Stimulated activated CD4-positive, alpha-beta T cell treated with anti-CD3 and anti-CD28 coated beads, Interleukin-1b, Interleukin-23, amount 100 ng/mL, for 24 hours (primary cell): ENCODE measurements at regions not wholly inside any gene's neighbourhood (a gene's known extent, or its start where the extent isn't known, plus 50 kb on each side); places are given as distances from the start of the nearest gene placed in this dataset.
"Not testable (repeated sequence)": the region's sequence is repeated elsewhere in the genome, so short reads cannot be mapped to it uniquely, and the experiment has no call there.

Source experiments
- DNase-seq, 4 experiments: peaks; one replicate each; pipeline ENCODE4 v3.0.0-alpha.2; 2020; ENCODE audit warnings: low read depth in 4 of 4, low spot score in 1 of 4

DNA sequence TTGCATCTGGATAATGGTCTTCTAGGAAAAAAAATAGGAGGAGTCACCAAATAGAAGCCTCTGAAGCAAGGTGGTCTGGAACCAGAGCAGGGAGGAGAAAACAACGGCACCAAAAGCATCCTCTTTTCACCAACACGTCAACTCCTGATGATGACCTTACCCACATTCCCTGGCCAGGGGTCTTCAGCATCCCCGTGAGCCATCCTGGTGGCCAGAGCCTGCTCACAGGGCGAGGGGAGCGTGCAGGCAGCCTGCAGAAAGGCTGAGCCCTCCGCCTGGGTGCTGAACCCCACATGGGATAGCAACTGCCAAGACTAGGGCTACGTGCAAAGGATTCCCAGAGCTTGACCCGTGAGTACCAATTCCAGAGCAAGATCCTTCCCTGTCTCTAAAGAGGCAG is 191.0 kb downstream of the NDUFA10 start:
- no peak for DNase-seq

DNA sequence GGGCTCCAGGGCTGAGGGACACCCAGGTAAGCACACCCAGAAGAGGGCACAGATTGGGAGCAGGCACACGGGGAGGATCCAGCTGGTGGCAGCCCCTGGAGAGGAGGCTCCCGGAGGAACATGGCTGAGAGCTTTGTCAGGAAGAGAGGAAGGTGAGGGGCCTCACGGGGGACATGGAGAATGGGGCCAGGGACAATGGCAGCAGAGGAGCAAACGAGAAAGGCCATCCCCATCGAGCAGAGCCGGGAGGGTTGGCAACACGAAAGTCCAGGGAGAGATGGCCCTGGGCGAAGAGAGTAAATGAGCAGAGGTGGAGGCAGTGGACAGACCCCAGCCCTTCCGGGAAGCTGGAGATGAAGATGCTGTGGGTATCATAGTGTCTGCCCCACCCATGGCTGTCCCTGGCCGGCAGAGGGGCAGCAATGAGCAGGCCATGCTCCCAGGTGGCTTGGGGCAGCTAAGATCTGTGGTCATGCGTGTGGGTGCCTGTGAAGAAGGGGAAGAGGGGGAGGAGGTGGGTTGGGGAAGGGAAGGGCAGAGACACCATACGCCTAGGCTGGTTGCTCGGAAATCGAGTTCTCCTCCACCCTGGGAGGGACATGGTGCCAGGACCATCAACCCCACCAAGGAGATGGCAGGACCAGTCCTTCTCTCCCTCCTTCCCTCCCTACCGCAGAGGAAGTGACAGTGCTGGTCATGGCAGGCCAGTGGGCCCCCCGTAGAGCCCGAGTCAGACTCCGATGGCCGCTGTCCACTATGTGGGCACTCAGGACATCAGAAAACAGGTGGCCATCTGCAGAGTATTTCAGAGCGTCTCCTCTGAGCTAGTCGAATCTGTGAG is 191.7 kb downstream of the NDUFA10 start:
- no peak for DNase-seq

DNA sequence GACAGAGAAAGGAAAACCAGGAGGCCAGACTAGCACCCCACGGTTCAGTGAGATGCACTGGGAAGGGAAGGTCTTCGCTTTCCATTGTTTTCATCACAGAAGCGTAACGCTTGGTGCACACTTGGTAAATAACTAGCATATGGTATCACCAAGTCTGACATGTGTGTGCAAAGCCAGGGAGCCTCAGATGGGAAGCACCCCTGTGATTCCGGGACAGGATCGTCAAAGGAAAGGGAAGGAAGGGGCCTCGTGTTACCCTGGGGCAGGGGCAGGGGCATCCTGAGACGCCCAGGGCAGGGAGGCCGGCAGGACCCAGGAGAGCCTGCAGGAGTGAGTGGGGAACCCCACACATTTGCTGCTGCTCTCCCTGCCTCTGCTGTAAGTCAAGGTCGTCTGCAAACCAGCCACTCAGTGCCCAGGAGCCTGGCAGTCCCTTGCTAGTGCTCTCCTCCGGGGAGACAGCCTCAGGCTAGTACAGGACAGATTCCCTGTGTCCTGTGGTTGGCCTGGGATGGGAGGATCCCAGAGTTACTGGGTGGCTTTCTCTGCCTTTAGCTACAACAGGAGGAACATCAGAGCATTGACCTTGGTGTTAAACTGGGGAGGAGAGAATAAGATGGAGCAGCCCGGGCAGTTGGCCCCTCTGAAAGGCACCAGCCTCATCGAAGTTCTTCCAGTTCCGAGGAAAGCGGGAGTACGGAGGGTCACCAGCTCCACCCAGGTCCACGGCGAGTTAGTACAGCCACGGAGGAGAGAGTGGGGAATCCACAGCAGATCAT is 192.5 kb downstream of the NDUFA10 start:
- DNase-seq = no peak

DNA sequence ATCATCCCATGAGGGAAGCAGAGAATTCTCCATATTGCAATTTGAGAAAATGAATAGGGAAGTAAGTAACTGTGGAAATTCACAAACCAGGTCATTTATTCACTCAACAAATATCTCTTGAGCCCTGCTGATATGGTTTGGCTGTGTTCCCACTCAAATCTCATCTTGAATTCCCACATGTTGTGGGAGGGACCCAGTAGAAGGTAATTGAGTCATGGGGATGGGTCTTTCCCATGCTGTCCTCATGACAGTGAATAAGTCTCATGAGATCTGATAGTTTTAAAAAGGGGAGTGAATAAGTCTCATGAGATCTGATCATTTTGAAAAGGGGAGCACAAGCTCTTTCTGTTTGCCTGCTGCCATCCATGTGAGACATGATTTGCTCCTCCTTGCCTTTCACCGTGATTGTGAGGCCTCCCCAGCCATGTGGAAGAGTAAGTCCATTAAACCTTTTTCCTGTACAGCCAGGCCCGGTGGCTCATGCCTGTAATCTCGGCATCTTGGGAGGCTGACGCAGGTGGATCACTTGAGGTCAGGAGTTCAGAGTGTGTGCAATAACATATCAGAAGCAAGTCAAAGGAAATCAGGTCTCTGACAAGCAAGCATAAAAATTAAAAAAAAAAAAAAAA is 193.2 kb downstream of the NDUFA10 start:
- no peak for DNase-seq

DNA sequence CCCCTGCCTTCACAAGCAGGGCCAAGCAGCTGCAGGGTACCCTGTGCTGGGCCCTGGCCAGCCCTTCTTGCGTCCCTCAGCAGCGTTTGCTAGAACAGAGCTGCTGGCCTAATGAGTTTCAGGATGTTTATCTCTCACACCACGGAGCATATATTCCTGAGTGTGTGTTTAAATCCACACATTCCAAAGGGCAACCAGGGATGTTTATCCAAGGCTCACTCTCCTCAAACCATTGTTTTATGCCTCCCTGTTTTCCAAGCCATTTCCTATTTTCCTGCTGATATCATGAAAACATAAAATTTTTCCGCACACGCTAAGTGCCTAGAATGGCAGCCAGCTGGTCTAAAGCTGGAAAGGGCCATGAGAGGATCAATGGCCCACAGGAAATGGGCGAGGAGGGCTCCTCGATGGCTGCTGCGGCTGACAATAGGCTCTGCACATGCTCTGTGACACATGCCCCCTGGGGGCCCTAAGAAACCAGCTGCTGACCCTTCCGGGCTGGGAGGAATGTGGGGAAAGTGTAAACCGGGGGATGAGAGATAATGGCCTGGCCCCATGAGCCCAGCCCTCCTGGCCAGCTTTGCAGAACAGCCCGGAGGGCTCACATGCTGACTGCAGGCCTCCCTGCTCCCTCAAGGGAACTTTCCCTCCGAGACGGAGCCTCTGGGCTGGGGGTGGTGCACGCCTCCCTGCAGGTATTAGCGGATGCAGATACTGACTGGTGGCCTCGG is 194.0 kb downstream of the NDUFA10 start:
- DNase-seq = no peak

DNA sequence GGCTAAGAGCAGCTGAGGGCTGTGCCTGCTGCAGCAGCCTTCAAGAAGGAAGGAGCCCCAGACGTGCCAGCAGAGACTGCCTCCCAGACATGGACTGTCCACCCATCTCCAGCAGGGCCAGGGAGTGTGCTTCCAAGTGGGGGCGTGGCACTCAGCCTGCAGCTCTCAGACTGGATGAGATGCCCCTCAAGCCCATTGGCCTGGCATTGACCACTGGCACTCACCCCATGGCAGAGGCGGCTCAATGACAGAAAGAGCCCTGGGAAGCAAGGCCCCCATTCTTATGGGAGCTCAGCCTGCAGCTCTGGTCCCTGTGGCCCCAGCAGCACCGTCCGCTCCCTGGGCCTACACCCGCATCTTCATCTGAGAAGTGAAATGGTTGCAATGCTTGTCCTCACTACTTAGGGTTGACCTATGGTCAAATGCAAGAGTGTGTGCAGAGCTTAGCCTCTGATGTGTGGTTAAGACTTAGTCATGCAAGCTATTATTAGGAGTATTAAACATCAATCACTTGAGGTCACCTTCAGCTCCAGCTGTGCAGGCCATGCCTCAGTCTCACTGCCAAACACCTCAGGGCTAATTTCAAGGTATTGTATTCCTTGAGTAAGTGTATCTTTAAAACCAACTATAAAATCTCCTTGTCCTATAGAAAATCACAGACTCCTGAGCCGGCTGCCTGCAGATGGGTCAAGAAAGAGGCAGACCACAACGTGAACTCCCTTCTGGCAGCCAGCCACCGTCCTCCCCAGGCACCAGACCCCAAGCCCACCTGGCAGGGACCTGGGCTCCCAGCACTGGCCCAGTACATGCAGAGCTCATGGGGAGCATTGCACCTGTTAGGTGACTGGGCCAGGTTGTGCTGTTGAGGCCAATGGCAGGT is 194.8 kb downstream of the NDUFA10 start:
- DNase-seq = no peak

DNA sequence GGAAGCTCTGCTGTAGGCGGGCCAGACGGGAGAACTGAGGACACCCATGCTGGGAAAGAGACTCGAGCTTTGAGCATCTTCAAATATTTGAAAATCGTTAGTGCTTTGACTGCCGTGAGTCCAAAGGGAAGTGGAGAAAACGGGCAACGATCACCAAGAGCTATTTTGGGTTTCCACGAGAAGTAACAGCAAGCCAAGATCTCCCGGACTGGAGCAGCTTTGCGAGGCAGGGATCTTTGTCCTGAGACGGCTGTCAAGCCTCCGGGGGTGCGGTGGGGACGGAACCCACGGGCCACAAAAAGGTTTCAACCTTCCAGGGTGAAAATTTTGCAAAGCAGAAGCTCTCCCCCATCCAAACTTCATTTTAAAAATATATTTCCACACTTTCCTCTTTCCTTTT is 195.8 kb downstream of the NDUFA10 start:
- DNase-seq = no peak

DNA sequence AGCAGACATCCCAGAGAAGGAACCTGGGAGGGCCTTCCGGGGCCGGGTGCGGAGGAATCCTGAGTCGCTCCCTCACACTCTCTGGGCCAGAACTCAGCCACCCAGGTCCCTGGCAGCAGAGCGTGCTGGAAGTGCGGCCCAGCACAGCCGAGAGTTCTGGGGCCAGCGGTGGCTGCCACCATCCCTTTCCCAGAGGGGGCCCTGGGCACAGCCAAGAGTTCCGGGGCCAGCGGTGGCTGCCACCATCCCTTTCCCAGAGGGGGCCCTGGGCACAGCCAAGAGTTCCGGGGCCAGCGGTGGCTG is 196.2 kb downstream of the NDUFA10 start:
- DNase-seq = not testable (repeated sequence)

DNA sequence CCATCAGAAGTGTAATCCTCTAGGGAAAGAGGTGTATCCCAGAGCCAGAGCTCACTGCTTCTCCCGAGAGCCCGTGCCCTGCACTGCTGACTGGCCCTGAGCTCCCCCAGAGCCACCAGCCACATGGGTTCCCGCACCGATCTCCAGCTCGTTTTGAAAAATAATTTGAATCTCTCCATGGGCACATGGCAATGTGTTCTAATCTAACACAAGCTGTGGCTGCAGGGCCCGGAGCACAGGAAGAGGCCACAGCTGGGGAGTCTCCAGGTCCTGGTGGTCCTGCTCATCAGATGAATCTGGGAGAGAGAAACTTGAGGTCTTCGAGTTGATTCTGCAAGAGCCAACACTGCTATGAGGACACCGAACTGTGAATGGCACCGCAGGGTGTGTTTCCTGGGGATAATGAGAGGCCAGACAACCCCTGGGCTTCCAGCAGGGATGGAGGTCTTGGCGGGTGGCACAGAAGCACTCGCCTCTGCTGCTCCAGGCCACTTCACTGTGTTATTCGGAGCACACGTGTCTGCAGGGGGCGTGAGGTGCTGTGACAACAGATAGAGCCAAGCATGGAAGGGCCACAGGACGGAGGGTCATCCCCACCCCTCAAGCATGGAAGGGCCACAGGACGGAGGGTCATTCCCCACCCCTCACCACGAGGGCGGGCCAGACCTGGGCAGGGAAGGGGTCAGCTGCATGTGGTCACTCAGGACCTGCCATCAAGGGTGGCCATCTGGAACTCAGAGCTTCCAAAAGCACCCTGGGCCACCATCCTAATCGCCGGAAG is 196.8 kb downstream of the NDUFA10 start:
- no peak for DNase-seq

DNA sequence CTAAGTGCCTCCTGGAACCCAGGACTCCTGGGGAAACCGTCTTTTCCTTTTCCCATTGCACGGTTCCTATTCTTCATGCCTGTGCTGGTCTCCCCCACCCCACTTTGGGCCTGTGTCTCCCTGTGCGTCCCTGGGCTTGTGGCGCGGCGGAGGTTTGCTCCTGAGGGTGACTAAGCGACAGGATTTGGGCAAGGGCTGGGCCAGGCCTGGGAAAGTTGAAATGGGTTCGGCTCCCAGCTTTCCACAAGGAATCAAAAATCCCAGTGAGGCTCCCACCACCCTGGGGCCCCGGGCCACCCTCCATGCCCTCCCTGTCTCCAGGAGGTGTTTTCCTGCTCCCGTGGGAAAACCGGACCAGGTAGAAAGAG is 197.6 kb downstream of the NDUFA10 start:
- DNase-seq = no peak

DNA sequence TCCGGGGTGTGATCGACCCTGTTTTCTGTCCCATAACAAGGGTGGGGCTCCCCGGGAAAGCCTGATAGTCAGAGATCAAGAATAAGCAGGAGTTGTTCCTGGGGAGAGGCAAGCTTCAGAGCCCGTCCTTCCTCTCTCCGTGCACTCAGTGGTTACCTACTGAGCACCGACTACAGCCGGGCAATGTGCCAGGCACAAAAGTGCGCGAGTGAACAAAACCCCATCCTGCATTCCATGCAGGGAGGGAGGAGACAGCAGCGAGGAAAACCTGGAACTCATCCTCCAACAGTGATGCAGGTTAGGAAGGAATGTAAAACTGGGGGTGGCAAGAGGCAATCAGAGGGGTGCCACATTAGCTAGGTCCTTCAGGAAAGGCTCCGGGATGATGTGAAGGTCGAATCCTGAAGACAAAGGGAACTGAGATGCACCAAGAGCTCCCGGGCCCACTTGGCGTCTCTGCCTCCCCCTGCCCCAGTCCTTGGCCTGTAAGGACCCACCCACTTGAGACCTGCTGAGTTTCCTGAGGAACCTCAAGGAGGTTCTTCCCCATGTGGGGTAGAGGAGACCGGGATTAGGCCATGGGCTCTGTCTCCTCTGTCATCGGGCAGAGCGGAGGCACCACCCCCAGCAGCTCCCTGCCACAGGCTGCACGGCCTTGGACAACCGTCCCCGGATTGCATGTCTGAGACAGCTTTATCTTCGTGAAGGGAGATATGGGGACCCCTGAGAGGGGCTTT is 198.2 kb downstream of the NDUFA10 start:
- DNase-seq = no peak

DNA sequence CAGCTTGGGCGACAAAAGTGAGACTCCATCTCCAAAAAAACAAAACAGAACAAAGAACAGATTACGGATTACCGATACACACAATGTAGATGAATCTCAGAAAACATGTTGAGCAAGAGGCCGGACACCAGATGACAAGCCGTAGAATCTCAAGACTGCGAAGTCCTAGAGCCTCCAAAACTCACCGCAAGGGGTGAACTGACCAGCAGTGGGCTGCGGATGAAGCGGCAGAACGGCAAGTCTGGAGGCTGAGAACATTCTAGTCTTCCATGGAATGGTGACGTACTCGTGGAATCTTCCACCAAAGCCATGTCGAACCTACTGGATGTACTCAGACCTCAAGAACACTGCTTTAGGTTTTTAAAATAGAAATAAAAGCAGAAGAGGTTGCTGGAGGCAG is 198.8 kb downstream of the NDUFA10 start:
- no peak for DNase-seq

DNA sequence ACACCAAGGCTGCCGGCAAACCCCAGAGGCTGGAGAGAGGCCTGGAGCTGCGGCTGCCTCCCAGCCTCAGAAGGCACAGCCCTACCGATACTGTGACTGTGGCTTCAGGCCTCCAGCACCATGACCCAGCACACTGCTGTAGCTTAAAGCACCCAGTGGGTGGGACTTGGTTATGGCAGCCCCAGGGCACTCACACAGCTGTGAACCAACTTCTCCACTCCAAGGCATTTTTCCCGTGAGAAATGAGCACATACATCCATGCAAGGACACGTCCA is 199.5 kb downstream of the NDUFA10 start:
- DNase-seq = no peak

DNA sequence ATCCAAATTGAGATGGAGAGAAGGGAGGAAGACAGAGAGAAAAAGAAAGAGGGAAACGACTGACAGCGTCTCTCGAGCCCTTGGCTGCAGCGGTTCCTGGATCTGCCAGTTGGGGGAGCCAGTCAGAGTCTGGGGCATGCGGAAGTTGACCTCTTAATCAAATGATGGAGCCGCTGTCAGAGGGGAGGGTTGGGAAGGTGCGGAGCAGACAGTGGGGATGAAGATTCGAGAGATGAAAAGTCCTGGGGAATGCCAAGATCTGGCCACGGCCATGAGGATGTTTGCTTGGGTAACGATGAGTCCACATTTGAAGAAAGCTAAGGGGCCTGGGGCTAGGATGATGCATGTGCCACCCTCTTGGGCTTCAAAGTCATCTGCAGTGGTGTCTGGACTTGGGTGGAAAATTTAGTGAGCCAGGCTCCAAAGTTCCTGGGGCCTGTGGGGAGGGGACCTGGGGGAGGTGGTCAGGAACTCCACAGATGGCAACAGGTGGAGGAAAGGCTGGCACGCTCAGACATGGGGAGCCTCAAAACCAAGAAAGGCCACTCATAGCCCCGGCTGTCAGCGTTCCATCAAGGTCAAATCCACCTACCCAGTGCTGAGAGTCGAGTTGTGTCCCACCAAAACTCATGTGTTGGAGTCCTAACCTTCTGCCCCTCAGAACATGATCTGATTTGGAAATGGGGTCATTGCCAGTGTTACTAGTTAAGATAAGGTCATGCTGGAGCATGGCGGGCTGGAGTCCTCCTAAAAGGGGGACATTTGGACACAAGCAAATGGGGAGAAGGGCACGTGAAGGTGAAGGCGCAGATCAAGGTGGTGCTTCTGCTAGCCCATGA is 200.1 kb downstream of the NDUFA10 start:
- DNase-seq = no peak

DNA sequence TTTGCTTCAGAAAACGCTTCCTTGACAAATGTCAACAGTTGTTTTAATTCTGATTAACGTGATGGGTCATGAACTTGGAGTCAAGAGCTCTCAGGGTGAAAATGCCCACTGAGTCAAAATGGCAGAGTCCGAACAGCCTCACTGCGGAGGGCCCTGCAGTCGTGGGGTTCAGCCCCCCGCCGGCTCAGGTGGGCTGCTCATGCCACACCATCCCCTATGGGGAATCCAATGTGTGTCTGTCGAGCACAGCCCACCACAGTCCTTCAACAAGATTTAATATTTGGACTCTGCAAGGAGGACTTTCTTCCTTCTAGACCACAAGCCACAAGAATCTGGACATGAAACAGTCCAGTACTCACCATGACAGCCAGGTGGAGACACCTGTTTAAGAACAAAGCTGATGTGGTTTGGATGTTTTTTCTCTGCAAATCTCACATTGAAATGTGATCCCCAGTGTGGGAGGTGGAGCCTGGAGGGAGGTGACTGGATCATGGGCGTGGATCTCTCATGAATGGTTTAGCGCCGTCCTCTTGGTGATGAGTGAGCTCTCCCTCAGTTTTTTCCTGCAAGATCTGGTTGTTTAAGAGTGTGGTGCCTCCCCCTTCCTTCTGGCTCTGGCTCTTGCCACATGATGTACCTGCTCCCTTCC is 201.0 kb downstream of the NDUFA10 start:
- no peak for DNase-seq

DNA sequence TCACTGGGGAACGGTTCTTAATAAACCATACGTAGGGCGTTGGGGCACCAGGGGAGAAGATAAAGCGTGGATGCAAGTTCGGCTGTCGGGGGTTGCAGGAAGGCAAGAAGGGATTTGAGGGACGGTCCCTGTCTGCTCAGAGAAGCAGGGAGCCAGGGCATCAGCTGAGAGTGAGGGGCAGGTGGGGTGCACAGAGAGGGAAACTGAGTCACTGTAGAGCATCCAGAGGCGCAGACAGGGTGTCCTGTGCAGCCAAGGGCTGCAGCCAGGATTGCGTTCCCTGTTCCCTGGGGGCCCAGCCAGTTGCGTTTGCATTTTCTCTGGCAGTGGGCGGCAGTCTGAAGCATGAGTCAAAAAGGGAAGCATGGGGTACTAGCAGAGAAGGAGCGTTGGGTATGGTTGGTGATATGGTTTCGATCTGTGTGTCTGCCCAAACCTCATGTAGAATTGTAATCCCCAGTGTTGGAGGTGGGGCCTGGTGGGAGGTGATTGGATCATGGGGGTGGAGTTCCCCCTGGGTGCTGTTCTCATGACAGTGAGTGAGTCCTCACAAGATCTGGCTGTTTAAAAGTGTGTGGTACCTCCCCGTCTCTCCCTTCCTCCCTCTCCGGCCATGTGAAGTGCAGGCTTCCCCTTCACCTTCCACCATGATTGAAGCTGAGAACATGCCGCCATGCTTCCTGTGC is 202.9 kb downstream of the NDUFA10 start:
- no peak for DNase-seq

DNA sequence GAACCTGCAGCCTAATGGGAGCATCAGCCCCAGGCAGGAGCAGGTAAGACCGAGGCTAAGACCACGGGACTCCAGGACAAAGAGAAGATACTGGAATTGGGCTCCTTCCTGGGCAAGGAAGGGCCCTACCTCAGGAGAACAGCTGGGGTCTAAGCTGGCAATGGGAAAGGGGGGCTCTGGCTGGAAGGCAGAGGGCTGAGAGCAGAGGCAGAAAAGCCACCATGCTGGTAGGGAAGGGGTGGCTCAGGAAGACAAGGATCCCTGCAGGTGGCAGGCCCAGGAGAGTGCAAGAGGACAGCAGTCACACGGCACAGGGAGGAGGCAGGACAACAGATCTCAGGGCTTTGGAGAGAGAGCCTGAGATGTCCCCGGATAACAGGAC is 203.5 kb downstream of the NDUFA10 start:
- DNase-seq = no peak
